H1 (cell line): ENCODE measurements at regions not wholly inside any gene's neighbourhood (a gene's known extent, or its start where the extent isn't known, plus 50 kb on each side); places are given as distances from the start of the nearest gene placed in this dataset.

Experiments used
- CHD7 ChIP-seq: fragments of 300-600 bp; sonication (generic); IDR thresholded peaks from 2 replicates; pipeline ENCODE4 v1.7.1; 2012; ENCODE audit warnings: low read length, moderate library complexity, mild to moderate bottlenecking, inconsistent platforms; ENCODE audit not compliant: insufficient replicate concordance
- MAX ChIP-seq: IDR thresholded peaks from 2 replicates; pipeline ENCODE4 v1.6.1; 2012; ENCODE audit warnings: inconsistent platforms

- TF ChIP-seq CHD7 (no peak), MAX (peak; percentile 66)
Measured at GRCh38 chr4:189285377-189285776, 655.3 kb upstream of the FRG1 start (continued).
